ENCODE measurements at regions not wholly inside any gene's neighbourhood (a gene's known extent, or its start where the extent isn't known, plus 50 kb on each side); places are given as distances from the start of the nearest gene placed in this dataset.

GRCh38 chr22:48039326-48039725 is 1276.9 kb downstream of the TBC1D22A start:
- DNase-seq (ENCODE audit: low spot score), result no peak

- DNase-seq (ENCODE audit: low spot score), result no peak
Measured at GRCh38 chr22:48037618-48038017, 1275.2 kb downstream of the TBC1D22A start.

- no peak for DNase-seq (ENCODE audit: low spot score)
Measured at GRCh38 chr22:48035897-48036296, 1273.4 kb downstream of the TBC1D22A start.

GRCh38 chr22:48031589-48031988 is 1269.1 kb downstream of the TBC1D22A start:
- DNase-seq (ENCODE audit: low spot score), result no peak

- DNase-seq (ENCODE audit: low spot score), result no peak
Measured at GRCh38 chr22:48025096-48025495, 1262.6 kb downstream of the TBC1D22A start.

GRCh38 chr22:48021991-48022401 is 1259.5 kb downstream of the TBC1D22A start:
- peak; percentile 11 for DNase-seq (ENCODE audit: low spot score)

- no peak for DNase-seq (ENCODE audit: low spot score)
Measured at GRCh38 chr22:48018346-48018745, 1255.9 kb downstream of the TBC1D22A start.

GRCh38 chr22:48015701-48016100 is 1253.3 kb downstream of the TBC1D22A start:
- DNase-seq (ENCODE audit: low spot score), result no peak

GRCh38 chr22:48004936-48005335 is 1242.5 kb downstream of the TBC1D22A start:
- DNase-seq (ENCODE audit: low spot score), result no peak

- no peak for DNase-seq (ENCODE audit: low spot score)
Measured at GRCh38 chr22:48004038-48004437, 1241.6 kb downstream of the TBC1D22A start.

- no peak for DNase-seq (ENCODE audit: low spot score)
Measured at GRCh38 chr22:48001101-48001500, 1238.7 kb downstream of the TBC1D22A start.

GRCh38 chr22:47997612-47998011 is 1235.2 kb downstream of the TBC1D22A start:
- DNase-seq (ENCODE audit: low spot score), result no peak

GRCh38 chr22:47997052-47997590 is 1234.7 kb downstream of the TBC1D22A start:
- no peak for DNase-seq (ENCODE audit: low spot score)

GRCh38 chr22:47996446-47996857 is 1234.0 kb downstream of the TBC1D22A start:
- DNase-seq (ENCODE audit: low spot score), result no peak

- DNase-seq (ENCODE audit: low spot score), result no peak
Measured at GRCh38 chr22:47995718-47996117, 1233.3 kb downstream of the TBC1D22A start.

- no peak for DNase-seq (ENCODE audit: low spot score)
Measured at GRCh38 chr22:47995264-47995627, 1232.8 kb downstream of the TBC1D22A start.

GRCh38 chr22:47994601-47995263 is 1232.3 kb downstream of the TBC1D22A start:
- DNase-seq (ENCODE audit: low spot score), result no peak

GRCh38 chr22:47994045-47994444 is 1231.6 kb downstream of the TBC1D22A start:
- DNase-seq (ENCODE audit: low spot score), result no peak

GRCh38 chr22:47990481-47990880 is 1228.0 kb downstream of the TBC1D22A start:
- DNase-seq (ENCODE audit: low spot score), result no peak

GRCh38 chr22:47987885-47988515 is 1225.5 kb downstream of the TBC1D22A start:
- DNase-seq (ENCODE audit: low spot score), result no peak

GRCh38 chr22:47976219-47976618 is 1213.8 kb downstream of the TBC1D22A start:
- DNase-seq (ENCODE audit: low spot score), result no peak

GRCh38 chr22:47967831-47968230 is 1205.4 kb downstream of the TBC1D22A start:
- DNase-seq (ENCODE audit: low spot score), result no peak

GRCh38 chr22:47966316-47966715 is 1203.9 kb downstream of the TBC1D22A start:
- DNase-seq (ENCODE audit: low spot score), result no peak

- DNase-seq (ENCODE audit: low spot score), result no peak
Measured at GRCh38 chr22:47965896-47966295, 1203.4 kb downstream of the TBC1D22A start.

All from SW480 (cell line).